DMS79 (cell line): ENCODE measurements at regions not wholly inside any gene's neighbourhood (a gene's known extent, or its start where the extent isn't known, plus 50 kb on each side); places are given as distances from the start of the nearest gene placed in this dataset.
A peak's percentile ranks its signal among the peaks of the same experiment; 100 is the strongest.

Experiments used
- DNase-seq: peaks from one replicate; lab custom pipeline; 2025; lab: John Stamatoyannopoulos, UW

GRCh38 chr6:22466665-22467245 is 102.6 kb upstream of the HDGFL1 start:
- DNase-seq: no peak

DNA sequence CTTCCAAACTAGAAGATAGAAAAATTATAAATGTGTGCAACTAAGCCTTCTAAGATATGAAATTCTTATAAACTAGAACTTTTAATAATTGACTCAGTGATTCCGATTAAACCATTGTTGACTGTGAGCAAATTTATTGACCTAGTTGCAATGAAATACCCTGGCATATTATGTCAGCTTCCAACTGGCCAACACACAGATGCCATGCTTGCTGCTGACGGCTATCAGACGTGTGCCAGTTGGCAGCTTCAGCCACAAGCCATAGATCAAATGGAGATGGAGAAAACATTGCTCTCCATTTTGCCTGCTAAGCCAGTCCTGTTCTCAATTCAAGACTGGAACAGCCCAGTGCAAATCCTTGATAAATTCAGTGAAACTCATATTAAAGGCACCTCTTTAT is 101.7 kb upstream of the HDGFL1 start:
- no peak for DNase-seq

DNA sequence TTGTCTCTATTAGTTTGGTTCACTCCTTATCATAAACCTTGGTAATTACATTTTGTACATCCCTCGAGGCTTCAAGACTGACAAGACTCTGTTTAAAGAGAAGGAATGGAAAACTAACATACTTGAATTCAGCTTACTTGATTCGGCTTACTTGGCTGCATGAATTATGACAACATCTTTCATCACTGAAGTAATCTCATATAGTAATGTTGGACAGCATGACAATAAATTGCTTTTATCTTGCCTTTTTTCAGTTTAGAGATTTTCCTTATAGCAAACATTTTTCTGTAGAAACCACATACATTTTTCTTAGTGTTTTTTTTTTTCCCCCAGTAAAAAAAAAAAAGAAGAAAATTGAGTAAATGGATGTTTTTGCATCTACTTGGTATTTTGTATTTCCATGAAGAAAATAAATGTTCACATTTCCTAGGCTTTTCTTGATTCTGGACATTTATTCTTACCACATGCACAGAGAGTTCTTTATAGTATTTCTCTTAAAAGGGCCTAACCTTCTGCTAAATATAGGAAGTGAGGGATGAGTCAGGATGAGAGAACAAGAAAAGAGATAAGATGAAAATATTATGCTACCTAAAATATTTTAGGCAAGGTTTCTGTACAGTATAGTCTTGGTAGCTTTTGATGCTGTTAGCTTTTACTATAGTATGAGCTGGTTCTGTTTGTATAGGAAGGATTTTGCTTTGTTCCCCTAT is 101.0 kb upstream of the HDGFL1 start:
- no peak for DNase-seq

DNA sequence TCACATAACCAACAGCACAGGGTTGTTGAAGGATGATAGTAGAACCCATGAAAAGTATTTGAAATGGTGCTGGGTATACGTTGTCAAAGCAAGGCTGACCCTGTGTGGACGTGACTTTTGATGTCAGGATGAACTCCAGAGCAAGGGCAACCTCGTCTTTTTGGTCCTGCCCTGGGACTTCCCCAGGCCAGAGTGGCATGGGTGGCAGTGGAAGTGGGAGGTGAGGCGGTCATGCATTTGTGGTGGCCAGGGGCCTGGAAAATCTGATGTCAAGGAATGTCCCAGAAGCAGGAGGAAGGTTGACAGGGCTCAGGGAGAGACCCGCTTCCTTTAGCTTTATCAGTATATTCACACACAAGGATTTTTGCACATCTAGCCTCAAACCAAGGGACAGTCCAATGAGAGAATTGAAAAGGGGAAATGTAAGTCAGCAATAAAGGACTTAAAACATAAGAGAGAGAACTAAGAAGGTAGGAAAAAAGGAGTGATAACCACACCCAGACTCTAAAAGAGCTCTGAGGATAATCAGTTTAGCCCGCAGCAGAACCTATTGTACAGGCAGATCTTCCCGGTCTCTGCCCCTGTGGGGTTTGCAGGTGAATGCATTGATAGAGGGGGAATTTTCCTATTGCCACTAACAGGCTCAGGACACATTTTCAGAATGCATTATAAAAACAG is 98.8 kb upstream of the HDGFL1 start:
- no peak for DNase-seq

GRCh38 chr6:22471132-22471690 is 98.2 kb upstream of the HDGFL1 start:
- peak; percentile 10 for DNase-seq

GRCh38 chr6:22471746-22472145 is 97.6 kb upstream of the HDGFL1 start:
- DNase-seq: no peak

- DNase-seq: no peak
Measured at GRCh38 chr6:22473991-22474682, 95.2 kb upstream of the HDGFL1 start.

DNA sequence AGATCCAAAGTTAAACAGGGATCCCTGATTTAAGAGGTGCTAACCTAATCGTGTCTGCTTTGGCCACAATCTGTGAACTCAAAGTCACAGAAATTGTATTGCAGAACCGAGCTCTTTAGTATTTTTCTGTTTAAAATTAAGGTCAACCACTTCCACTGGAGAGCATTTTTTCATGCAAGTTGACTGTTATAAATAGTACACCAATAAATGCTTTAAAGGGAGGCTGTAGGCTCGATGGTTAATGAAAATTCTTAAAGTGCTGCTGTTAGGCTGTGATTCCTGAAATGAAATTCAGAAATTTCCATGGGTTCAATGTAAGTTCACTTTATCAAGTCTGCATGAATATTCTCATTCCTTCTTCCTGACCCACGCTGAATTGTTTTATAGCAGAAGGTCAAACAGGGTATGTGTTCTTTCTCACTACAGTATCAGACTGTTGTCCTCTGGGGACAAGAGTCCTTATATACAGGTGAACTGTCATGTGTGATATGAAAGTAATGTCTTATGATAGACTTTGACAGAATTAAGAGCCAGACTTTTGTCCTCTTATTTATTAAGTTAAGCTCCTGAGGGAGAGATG is 92.5 kb upstream of the HDGFL1 start:
- no peak for DNase-seq

DNA sequence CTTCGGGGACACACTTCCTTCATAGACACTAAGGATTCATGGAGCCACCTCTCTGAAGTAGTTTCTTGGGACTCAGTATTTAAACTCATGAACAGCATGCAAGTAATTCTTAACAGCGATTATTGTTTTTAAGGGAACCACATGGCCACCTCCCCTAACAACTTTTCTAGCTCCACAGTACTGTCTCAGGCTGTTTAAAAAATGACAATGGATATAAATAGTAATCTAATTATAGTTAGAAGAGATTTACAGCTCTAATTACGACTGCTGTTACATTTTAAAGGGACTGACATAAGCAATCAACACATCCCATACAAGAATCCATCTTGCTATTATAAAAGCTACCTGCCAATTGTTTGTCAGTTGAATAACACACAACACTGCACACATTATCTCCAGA is 72.1 kb upstream of the HDGFL1 start:
- no peak for DNase-seq

DNA sequence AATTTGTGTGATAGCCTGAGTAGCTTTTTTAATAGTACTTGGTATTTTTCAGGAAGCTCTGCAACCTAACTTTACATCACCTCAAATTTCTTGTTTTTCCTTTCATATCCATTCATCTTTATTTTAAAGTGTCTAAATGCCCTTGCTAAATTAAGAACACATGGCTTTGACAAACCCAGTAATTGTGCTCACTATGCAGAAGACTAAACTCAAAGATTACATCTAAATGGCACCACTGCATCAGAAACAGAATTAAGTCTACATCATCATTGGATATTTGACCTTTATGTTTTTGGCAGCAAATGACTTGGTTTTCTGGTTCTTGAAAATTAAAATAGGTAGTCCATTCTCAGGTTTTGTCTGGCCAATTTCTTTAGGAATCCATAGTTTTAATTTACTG is 69.6 kb upstream of the HDGFL1 start:
- DNase-seq: no peak

DNA sequence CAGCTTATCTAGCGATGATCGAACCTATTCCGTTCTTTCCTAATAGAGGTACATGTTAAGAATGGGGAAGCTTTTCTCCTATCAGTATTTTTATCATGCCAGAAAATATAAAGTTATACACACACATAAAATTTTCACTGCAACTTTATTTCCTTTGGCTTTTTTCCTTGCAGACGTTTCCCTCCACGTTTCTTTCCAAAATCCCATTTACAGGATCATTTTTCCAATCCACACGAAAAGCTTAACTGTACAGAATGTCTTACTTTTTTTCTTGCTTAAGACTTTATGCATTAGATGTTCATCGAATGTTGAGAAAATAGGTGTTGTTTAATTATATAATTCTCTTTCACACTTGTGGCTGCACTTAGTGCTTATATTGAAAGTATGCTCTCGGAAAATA is 62.9 kb upstream of the HDGFL1 start:
- no peak for DNase-seq

DNA sequence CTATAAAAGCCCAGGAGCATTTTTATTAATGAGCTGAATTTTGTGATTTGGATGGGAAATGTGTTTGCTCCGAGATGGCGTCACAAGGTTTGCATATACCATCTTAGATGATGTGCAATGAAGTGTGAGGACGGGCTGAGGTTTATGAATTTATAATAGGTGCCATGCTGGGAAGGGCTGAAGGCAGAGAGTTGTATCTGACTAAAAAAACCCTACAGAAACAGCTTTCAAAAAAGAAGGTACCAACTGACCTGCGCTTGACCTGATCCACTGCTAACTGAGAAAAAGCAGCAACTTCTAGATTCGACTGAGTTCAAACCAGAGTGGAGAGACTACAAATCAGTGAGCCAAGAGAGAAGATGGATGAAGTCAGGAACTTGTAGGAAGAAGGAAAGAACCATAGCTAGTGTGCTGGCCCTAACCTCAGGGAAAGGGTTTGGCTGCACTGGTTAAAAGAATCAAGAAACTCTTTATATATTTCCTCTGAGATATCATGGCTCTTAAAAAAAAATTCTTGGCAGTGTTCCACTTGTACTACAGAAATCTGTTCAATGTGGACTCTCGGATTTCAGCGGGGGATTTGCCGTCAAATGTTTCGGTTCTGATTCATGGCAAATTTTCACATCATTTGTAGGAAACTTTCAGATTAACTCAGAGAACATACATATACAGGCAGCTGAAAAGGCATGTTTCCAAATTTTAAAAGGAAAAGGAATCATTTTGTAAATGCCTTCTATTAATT is 56.5 kb upstream of the HDGFL1 start:
- no peak for DNase-seq

DNA sequence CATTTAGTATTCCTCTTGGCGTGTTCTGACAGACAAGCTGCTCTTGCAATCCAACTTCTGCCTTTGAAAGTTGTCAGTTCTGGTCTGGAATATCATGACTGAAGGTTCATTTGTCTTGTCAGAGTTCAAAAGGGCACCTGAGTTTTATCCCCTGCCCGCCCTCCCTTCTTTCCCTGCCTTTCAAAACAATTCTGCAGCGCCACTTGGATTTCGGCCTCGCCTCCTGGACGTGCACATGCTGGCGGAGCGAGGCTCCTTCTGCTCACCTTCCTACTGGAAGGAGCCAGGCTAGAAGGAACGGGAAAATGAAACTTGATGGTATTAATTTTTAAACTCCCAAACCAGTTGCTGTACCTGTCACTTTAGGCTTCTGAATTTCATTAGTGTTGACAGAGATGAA is 55.7 kb upstream of the HDGFL1 start:
- no peak for DNase-seq

GRCh38 chr6:22519237-22519636 is 50.1 kb upstream of the HDGFL1 start:
- no peak for DNase-seq
